HG03469 (cell line): ENCODE measurements at regions not wholly inside any gene's neighbourhood (a gene's known extent, or its start where the extent isn't known, plus 50 kb on each side); places are given as distances from the start of the nearest gene placed in this dataset.
"Not testable (repeated sequence)": the region's sequence is repeated elsewhere in the genome, so short reads cannot be mapped to it uniquely, and the experiment has no call there.

Experiments used
- ATAC-seq: cut with Tn5 transposase; IDR thresholded peaks from one replicate; pipeline ENCODE4 v1.9.1; 2021; ENCODE audit warnings: mild to moderate bottlenecking, moderate library complexity, moderate number of reproducible peaks; ENCODE audit not compliant: unreplicated experiment

- no peak for ATAC-seq
Measured at GRCh38 chr3:86887876-86888275, 103.1 kb downstream of the VGLL3 start.

- ATAC-seq = no peak
Measured at GRCh38 chr3:86880066-86880465, 110.9 kb downstream of the VGLL3 start.

DNA sequence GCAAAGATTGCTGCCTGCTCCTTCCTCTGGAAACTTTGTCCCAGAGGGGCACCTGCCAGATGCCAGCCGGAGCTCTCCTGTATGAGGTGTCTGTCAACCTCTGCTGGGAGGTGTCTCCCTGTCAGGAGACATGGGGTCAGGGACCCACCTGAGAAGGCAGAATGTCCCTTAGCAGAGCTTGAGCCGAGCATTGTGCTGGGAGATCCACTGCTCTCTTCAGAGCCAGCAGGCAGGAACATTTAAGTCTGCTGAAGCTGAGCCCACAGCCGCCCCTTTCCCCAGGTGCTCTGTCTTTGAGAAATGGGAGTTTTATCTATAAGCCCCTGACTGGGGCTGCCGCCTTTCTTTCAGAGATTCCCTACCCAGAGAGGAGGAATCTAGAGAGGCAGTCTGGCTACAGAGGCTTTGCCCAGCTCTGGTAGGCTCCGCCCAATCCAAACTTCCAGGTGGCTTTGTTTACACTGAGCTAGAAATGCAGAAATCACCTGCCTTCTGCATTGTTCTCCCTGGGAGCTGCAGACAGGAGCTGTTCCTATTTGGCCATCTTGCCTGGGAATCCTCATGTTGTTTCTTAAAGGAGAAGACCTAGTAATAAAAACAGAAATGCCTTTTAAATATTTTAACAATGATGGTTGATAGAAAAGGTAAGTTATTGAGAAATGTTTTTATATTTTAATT, 114.3 kb downstream of the VGLL3 start:
- not testable (repeated sequence) for ATAC-seq

DNA sequence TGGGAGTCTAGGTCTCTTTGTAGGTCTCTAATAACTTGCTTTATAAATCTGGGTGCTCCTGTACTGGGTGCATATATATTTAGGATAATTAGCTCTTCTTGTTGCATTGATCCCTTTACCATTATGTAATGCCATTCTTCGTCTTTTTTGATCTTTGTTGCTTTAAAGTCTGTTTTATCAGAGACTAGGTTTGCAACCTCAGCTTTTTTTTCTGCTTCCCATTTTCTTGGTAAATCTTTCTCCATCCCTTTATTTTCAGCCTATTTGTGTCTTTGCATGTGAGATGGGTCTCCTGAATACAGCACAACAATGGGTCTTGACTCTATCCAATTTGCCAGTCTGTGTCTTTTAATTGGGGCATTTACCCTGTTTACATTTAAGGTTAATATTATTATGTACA, 116.2 kb downstream of the VGLL3 start:
- ATAC-seq = not testable (repeated sequence)

DNA sequence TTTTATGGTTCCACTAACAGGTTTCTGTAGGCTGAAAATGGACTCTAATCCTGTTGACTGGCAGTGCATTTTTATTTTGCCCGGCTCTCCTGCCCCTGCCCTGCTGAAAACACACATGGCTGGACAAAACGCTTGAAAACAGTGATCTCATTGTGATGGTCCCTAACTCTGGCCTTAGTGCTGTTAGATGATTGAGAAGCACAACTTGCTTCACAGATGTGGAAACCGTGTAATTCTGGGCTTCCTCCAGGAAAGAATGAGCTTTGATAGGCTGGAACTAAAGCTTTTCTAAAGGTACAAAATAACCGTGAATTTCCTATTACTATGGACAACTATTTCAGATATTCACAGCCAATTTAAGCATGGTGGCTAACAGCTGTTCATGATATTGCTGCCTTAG, 121.4 kb downstream of the VGLL3 start:
- no peak for ATAC-seq

- no peak for ATAC-seq
Measured at GRCh38 chr3:86867982-86868381, 123.0 kb downstream of the VGLL3 start.

- ATAC-seq = no peak
Measured at GRCh38 chr3:86865506-86865905, 125.4 kb downstream of the VGLL3 start.

DNA sequence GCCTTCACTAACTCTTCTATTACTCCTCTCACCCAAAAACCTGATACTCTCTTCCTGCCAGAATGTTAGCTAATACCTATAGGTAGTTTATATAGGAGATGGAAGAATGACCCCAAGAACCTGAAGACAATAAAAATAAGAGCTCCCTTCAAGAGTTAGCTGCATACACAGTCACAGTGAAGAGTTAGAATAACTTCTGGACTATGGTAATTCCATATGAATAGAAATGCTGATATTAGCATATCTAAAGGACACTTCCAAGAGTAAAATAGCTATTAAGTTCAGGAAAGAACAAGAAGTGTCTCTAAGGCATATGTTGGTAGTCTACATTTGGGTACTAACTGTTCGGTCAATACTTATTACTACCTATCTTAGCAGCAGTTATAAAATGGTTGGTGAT, 134.2 kb downstream of the VGLL3 start:
- no peak for ATAC-seq

DNA sequence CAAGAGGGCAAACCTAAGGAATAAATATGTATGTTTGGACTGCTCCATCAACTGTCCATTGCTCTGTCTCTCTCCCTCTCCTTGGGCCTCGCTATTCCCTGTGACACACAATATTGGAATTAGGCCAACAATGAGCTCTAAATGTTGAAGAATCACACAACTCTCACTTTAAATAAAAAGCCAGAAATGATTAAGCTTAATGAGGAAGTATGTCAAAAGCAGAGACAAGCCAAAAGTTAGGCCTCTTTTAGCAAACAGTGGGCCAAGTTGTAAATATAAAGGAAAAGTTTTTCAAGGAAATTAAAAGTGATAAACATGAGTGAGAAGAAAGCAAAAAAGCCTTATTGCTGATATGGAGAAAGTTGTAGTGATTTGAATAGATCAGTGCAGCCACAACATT, 141.0 kb downstream of the VGLL3 start:
- ATAC-seq = no peak

DNA sequence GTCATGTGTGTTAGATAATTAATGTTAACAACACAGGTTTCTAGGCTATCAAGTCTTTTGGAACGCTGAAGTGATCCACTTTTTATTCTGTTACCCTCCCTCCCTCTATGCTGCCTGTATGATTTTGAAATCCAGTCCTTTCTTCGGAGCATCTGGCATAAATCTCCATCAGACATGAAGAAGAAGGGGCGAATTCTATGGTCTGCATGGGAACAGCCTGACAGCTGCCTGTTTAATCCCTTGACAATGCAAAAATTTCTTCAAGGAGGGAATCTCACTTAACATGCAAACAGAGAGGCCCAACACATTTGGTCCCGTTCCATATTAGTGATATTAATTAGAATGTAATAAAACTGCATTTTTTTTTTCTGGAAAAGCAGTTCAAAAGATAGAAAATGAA, 145.2 kb downstream of the VGLL3 start:
- no peak for ATAC-seq

- no peak for ATAC-seq
Measured at GRCh38 chr3:86838927-86839326, 152.0 kb downstream of the VGLL3 start.

GRCh38 chr3:86837871-86838270, 153.1 kb downstream of the VGLL3 start:
- ATAC-seq = no peak

DNA sequence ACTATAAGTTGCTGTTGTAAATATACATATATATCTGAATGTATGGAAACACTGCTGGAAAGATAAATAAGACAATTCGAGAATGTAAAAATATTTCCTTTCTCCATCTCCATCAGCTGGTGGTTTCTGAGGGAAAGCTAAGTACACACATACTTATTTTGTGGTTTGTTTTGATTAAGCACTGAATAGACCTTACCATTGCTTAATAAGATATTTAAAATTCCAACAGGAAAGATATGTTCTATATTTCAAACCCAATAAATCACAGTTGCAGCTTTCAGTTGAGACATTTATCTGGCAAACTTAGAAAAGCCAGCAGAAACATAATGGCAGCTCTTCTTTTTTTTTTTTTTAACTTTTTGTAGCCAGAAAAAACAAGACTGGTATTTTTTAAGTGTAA, 160.4 kb downstream of the VGLL3 start:
- ATAC-seq = no peak

GRCh38 chr3:86828751-86829150, 162.2 kb downstream of the VGLL3 start:
- ATAC-seq = no peak

GRCh38 chr3:86827582-86827981, 163.4 kb downstream of the VGLL3 start:
- ATAC-seq = not testable (repeated sequence)

DNA sequence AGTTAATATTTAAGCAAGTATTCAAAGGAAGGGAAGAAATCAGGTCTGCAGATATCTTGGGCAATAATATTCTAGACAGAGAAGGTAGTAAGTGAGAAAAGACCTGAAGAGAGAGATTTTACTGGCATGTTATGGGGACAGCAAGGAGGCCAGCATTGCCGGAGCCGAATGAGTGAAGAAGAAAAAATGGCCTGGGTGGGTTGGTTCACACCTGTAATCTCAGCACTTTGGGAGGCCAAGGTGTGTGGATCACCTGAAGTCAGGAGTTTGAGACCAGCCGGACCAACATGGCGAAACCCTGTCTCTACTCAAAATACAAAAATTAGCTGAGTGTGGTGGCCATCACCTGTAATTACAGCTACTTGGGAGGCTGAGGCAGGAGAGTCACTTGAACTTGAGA, 164.7 kb downstream of the VGLL3 start:
- ATAC-seq = no peak

DNA sequence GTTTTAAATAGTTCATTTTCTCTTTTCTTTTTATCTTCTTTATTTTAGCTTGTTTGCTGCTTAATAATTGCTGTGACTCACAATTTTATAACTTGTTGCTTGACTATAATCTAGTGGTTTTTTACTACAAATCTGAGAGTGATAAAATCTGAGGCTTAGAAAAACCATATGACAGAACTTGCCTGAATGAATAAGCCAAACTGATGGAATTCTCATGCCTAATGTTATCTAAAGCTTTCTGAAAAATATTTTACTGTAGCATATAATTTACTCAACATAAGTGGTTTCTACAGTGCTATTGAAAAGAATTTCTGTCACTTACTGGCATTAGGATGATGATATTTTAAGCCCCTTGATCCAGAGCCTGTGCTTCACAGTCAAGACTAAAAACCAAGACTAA, 175.1 kb downstream of the VGLL3 start:
- no peak for ATAC-seq

- ATAC-seq = no peak
Measured at GRCh38 chr3:86814918-86815655, 175.9 kb downstream of the VGLL3 start.

DNA sequence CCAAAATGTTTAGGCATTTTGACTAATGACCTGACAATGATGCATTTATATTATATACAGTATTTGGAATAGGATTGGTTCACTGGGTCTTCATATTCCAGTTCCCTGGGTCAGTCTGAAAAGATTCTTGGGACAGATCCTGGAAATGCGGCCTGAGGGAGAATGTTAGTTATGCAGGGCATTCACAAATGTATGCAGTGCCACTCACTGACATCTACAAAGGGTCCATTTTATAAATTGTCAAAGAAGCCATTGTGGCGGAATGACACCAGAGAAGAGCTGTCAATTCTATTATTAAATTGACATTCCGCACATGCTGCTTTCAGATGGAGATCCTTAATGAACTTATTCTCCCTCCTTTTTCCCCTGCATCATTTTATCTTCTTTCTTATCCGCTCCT, 176.6 kb downstream of the VGLL3 start:
- ATAC-seq = no peak

DNA sequence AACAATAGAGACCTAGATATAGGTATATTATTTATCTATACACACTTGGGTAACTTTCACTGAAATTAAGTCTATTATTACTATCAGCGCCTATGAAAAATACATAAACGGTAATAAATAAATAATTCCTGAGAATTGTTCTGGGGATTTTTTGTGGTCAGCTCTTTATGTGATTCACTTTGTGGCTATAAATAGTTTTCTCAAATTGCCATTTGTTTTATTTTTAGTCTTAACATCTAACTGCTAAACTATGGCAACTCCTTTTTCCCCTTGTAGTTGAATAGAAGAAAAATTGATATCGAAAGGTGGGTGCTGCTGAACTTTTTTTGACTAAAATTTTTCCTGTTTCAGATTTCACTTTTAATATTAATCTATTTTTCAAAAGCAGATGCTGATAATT, 189.0 kb downstream of the VGLL3 start:
- no peak for ATAC-seq

- no peak for ATAC-seq
Measured at GRCh38 chr3:86801066-86801465, 189.9 kb downstream of the VGLL3 start.

DNA sequence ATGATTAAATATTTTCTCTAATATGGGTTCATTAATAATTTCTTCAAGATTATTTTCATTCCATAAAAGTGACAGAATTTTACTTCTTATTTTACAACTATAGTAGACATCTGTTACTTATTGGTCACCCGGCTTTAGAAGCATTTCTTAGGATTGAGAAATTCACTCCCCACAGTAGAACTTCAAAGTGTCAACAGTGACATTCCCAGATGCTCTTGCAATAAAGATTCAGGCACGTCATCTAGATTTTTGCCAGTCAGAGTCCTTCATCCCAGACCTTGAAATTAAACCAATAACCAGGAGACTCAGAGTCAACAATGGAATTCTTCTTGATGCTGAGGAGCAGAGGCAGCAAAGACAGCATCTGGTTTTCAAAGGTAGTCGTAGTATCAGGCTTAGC, 190.8 kb downstream of the VGLL3 start:
- no peak for ATAC-seq

DNA sequence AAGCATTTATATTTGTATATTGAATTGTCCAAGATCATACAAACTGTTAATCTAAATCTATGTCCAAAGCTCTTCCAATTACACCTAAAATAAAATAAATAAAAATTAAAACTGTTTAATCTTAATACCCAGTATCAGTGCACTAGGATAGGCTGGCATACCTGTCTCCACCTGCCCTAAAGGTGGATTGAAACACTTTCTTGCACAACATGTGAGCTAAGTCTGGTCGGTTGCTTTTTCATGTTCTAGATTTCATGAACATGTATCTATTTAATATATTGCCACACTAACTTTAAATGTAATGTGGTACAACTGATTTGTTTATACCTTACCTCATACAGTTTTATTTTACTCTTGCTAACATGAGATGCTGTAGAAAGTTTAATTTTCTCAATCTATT, 193.0 kb downstream of the VGLL3 start:
- ATAC-seq = no peak
